Prostate gland (tissue), 2 donors: ENCODE measurements at regions not wholly inside any gene's neighbourhood (a gene's known extent, or its start where the extent isn't known, plus 50 kb on each side); places are given as distances from the start of the nearest gene placed in this dataset.
A peak's percentile ranks its signal among the peaks of the same experiment; 100 is the strongest.

ENCODE experiments used
- DNase-seq: peaks from one replicate; pipeline ENCODE4 v3.0.0-alpha.2; 2019; ENCODE audit warnings: low spot score
- H3K27ac ChIP-seq, 2 donors: fragments of 200-600 bp; sonication (generic); 2 replicates each; pipeline ENCODE4 v1.5.1; 2017 to 2019
- H3K27me3 ChIP-seq: fragments of 200-600 bp; sonication (generic); replicated peaks from 2 replicates; pipeline ENCODE4 v1.5.1; 2019; ENCODE audit not compliant: insufficient read depth
- H3K36me3 ChIP-seq, 2 donors: fragments of 200-600 bp; sonication (generic); 1 replicate in 1 of 2; 2 replicates in 1 of 2; pipeline versions ENCODE4 v1.5.1 to v1.8.1; 2017 to 2019
- H3K4me1 ChIP-seq: fragments of 200-600 bp; sonication (generic); replicated peaks from 2 replicates; pipeline ENCODE4 v1.5.1; 2019
- H3K4me3 ChIP-seq, 2 donors: fragments of 200-600 bp; sonication (generic); 2 replicates each; pipeline ENCODE4 v1.5.1; 2017 to 2019
- H3K9me3 ChIP-seq: fragments of 200-600 bp; sonication (generic); 2 replicates; pipeline ENCODE4 v1.5.1; 2017
- CTCF ChIP-seq, 4 experiments: fragments of 200-600 bp in 2 of 4; fragments of 450-650 bp in 2 of 4; sonication (generic) in 2 of 4; IDR thresholded peaks; 1 replicate in 3 of 4; 2 replicates in 1 of 4; pipeline ENCODE4 v1.5.1; 2016 to 2019; ENCODE audit warnings: antibody characterized with exemption in 4 of 4, mild to moderate bottlenecking in 2 of 4, moderate library complexity in 2 of 4
- POLR2A ChIP-seq: fragments of 450-650 bp; IDR thresholded peaks from one replicate; pipeline ENCODE4 v1.6.1; 2016; ENCODE audit warnings: antibody characterized with exemption, mild to moderate bottlenecking
- POLR2AphosphoS5 ChIP-seq: sonication (generic); formaldehyde crosslinking; IDR thresholded peaks from one replicate; pipeline ENCODE4 v1.6.1; 2017; ENCODE audit warnings: antibody characterized with exemption
- WGBS: methylation state at CpG from one replicate; pipeline ENCODE4 v1.1.5; 2018; 5-methylcytosine and 5-hydroxymethylcytosine counted together
- intact Hi-C: fragments of 100-400 bp; cut with DNase I; formaldehyde crosslinking; loops from one replicate; pipeline ENCODE4 v1.14.2; 2022

GRCh38 chr3:124274051-124274450 is 282.1 kb upstream of the ROPN1 start:
- no peaks in the 10 kb centered on the region for H3K27me3 ChIP-seq
- peaks cover 7% of the 10 kb centered on the region for H3K4me1 ChIP-seq
- no peak overlapping the region for H3K4me3 ChIP-seq
- WGBS: 97% methylated on average over 8 of the region's 8 CpGs
- no peaks in the 10 kb centered on the region for H3K9me3 ChIP-seq
- TF ChIP-seq POLR2A: no peak
- no peak for TF ChIP-seq POLR2AphosphoS5
- no peak for DNase-seq
- H3K27ac ChIP-seq: no peak overlapping the region
- no peaks in the 10 kb centered on the region for H3K36me3 ChIP-seq
- intact Hi-C loops: no loop called here

GRCh38 chr3:124275412-124275811 is 283.5 kb upstream of the ROPN1 start:
- intact Hi-C loops: no loop called here
- WGBS: 12% methylated on average over 1 of the region's 1 CpG

GRCh38 chr3:124276133-124276532 is 284.2 kb upstream of the ROPN1 start:
- no peak for DNase-seq
- 67% methylated on average over 3 of the region's 3 CpGs for WGBS
- Histone ChIP-seq H3K36me3 (no peaks in the 10 kb centered on the region), H3K27ac (no peak overlapping the region), H3K4me1 (peaks cover 7% of the 10 kb centered on the region), H3K4me3 (no peak overlapping the region), H3K9me3 (no peaks in the 10 kb centered on the region), H3K27me3 (no peaks in the 10 kb centered on the region)
- TF ChIP-seq POLR2AphosphoS5: no peak
- TF ChIP-seq CTCF (IDR thresholded peaks at IDR 0.05): no peak
- no peak for TF ChIP-seq POLR2A
- intact Hi-C loops: no loop called here

More at GRCh38 chr3:124275412-124275811, 283.5 kb upstream of the ROPN1 start:
- H3K27me3 ChIP-seq: no peaks in the 10 kb centered on the region
- peaks cover 7% of the 10 kb centered on the region for H3K4me1 ChIP-seq
- H3K36me3 ChIP-seq: no peaks in the 10 kb centered on the region
- H3K9me3 ChIP-seq: no peaks in the 10 kb centered on the region
- peak; percentile 36 for TF ChIP-seq POLR2AphosphoS5
- no peak for TF ChIP-seq POLR2A
- H3K27ac ChIP-seq: no peak overlapping the region
- DNase-seq: no peak
- no peak overlapping the region for H3K4me3 ChIP-seq

- H3K9me3 ChIP-seq: no peaks in the 10 kb centered on the region
- intact Hi-C loops: no loop called here
- TF ChIP-seq CTCF (IDR thresholded peaks at IDR 0.05): no peak
- TF ChIP-seq POLR2A: no peak
- TF ChIP-seq POLR2AphosphoS5: no peak
- H3K36me3 ChIP-seq: no peaks in the 10 kb centered on the region
- WGBS: 98% methylated on average over 8 of the region's 8 CpGs
- DNase-seq: no peak
- no peak overlapping the region for H3K4me3 ChIP-seq
- peaks cover 7% of the 10 kb centered on the region for H3K4me1 ChIP-seq
- H3K27ac ChIP-seq: peak overlapping the region in 1 of 2 donors; percentile 49
- no peaks in the 10 kb centered on the region for H3K27me3 ChIP-seq
Observed at GRCh38 chr3:124276539-124277143, 284.7 kb upstream of the ROPN1 start.

GRCh38 chr3:124277144-124277890 is 285.4 kb upstream of the ROPN1 start:
- WGBS: 39% methylated on average over 10 of the region's 10 CpGs
- no peak for DNase-seq
- no peak overlapping the region for H3K4me3 ChIP-seq
- TF ChIP-seq CTCF (IDR thresholded peaks at IDR 0.05) (no peak), POLR2AphosphoS5 (peak; percentile 23)
- no peaks in the 10 kb centered on the region for H3K9me3 ChIP-seq
- peak overlapping the region in 1 of 2 donors; percentile 49 for H3K27ac ChIP-seq
- H3K4me1 ChIP-seq: peaks cover 7% of the 10 kb centered on the region
- H3K36me3 ChIP-seq: no peaks in the 10 kb centered on the region
- H3K27me3 ChIP-seq: no peaks in the 10 kb centered on the region
- intact Hi-C loops: no loop called here
